HCT116 (cell line): ENCODE measurements at regions not wholly inside any gene's neighbourhood (a gene's known extent, or its start where the extent isn't known, plus 50 kb on each side); places are given as distances from the start of the nearest gene placed in this dataset.

Experiments
- CTCF ChIP-seq, 3 experiments: fragments of 200-600 bp in 1 of 3; sonication (generic) in 1 of 3; IDR thresholded peaks in 2 of 3; conservative IDR thresholded peaks in 1 of 3; 2 replicates each; pipeline ENCODE4 v1.5.1; 2012 to 2017; ENCODE audit warnings: low read depth in 2 of 3, low read length in 2 of 3, antibody characterized with exemption in 1 of 3, borderline replicate concordance in 1 of 3, control low read depth in 1 of 3, mild to moderate bottlenecking in 1 of 3, mixed read lengths in 1 of 3, mixed run types in 1 of 3, moderate library complexity in 1 of 3; ENCODE audit not compliant: insufficient read depth in 1 of 3
- POLR2AphosphoS5 ChIP-seq: IDR thresholded peaks from 2 replicates; pipeline ENCODE4 v1.6.1; 2011; ENCODE audit warnings: mild to moderate bottlenecking, low read depth, low read length, moderate library complexity
- RAD21 ChIP-seq: IDR thresholded peaks from 2 replicates; pipeline ENCODE4 v1.6.1; 2012; ENCODE audit warnings: low read depth, mild to moderate bottlenecking

- TF ChIP-seq POLR2AphosphoS5 = no peak
- TF ChIP-seq CTCF (IDR thresholded peaks at IDR 0.05 in 2 of 3, conservative IDR thresholded peaks at IDR 0.05 in 1 of 3; ENCODE audit: borderline replicate concordance in 1 of 3, insufficient read depth in 1 of 3, low read depth in 2 of 3, low read length in 2 of 3) = no peak
- no peak for TF ChIP-seq RAD21
Measured at GRCh38 chr1:95620076-95620475, 386.1 kb downstream of the RWDD3 start.
